ENCODE measurements at regions not wholly inside any gene's neighbourhood (a gene's known extent, or its start where the extent isn't known, plus 50 kb on each side); places are given as distances from the start of the nearest gene placed in this dataset.

DNA sequence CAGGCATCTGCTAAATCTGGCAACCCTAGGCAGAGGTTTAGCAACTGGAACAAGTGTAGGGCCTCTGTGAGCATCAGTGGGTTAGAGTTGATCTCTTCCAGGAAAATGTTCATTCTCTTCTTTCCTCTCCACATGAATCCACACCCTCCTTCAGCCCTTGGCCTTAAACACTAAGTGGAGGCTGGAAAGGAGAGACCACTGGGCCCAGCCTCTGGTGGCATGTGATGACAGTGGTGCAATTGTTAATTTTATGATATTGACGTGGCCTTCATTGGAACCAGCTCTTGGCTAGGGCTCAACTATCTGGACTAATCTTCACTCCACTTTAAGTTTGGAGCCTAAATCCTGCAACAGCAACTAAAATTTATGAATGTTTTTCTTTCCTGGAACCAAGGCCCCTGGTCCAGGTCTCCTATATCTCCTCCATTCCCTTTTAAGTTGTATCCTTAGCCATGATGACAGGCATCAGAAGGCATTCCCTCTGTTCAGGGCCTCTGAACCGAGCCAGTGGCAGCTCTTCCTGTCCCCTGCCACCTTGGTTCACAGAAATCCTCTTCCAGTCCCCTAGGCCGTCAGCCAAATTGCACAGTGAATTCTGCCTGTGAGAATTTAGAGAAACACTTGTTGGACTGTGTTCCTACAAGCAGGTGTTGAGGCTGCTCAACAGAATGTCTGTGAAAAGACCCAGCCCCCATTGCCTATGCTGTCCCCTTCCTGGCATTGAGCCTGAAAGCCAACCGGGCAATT is 132.2 kb downstream of the PSMG1 start:
- CTCF ChIA-PET: no interaction called here
- DNase-seq (ENCODE audit: low read depth, low spot score): no peak
- POLR2A ChIA-PET: no interaction called here
- Histone ChIP-seq H3K4me3 (ENCODE audit: low read depth in 2 of 2, low read length in 2 of 2) (no peak overlapping the region), H3K4me1 (ENCODE audit: control insufficient read depth, insufficient read depth, low read length) (no peaks in the 10 kb centered on the region), H3K27ac (ENCODE audit: low read length) (no peak overlapping the region), H3K36me3 (ENCODE audit: control insufficient read depth, insufficient read depth, low read length) (no peaks in the 10 kb centered on the region), H3K9me3 (ENCODE audit: control insufficient read depth, insufficient read depth, low read depth, low read length) (no peaks in the 10 kb centered on the region), H3K27me3 (ENCODE audit: control insufficient read depth, insufficient read depth, low read length) (no peaks in the 10 kb centered on the region)
- in situ Hi-C loops (cut with HindIII; ENCODE audit: low pct_unique_long_range_greater_than_20kb, low sequenced_read_pairs) (no loop called here), intact Hi-C loops (cut with micrococcal nuclease; ENCODE audit: unreplicated experiment) (no loop called here)
- BruUV-seq (replicated peaks): no TSS peak
- no peak for ATAC-seq
- TF ChIP-seq TCF7L2 (IDR thresholded peaks at IDR 0.05; ENCODE audit: low read depth, low read length) (no peak), SIN3A (IDR thresholded peaks at IDR 0.05; ENCODE audit: borderline replicate concordance, insufficient read depth, low read depth, low read length) (no peak), REST (IDR thresholded peaks at IDR 0.05; ENCODE audit: insufficient read depth in 1 of 2, low read depth in 2 of 2, low read length in 1 of 2) (no peak), POLR2AphosphoS5 (IDR thresholded peaks at IDR 0.05; ENCODE audit: low read depth, low read length) (no peak)
- TF ChIP-seq, protein P1, sequence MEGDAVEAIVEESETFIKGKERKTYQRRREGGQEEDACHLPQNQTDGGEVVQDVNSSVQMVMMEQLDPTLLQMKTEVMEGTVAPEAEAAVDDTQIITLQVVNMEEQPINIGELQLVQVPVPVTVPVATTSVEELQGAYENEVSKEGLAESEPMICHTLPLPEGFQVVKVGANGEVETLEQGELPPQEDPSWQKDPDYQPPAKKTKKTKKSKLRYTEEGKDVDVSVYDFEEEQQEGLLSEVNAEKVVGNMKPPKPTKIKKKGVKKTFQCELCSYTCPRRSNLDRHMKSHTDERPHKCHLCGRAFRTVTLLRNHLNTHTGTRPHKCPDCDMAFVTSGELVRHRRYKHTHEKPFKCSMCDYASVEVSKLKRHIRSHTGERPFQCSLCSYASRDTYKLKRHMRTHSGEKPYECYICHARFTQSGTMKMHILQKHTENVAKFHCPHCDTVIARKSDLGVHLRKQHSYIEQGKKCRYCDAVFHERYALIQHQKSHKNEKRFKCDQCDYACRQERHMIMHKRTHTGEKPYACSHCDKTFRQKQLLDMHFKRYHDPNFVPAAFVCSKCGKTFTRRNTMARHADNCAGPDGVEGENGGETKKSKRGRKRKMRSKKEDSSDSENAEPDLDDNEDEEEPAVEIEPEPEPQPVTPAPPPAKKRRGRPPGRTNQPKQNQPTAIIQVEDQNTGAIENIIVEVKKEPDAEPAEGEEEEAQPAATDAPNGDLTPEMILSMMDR (IDR thresholded peaks at IDR 0.05): no peak

GRCh38 chr21:39048574-39048973 is 134.7 kb downstream of the PSMG1 start:
- H3K4me1 ChIP-seq (ENCODE audit: control insufficient read depth, insufficient read depth, low read length): no peaks in the 10 kb centered on the region
- no TSS peak for BruUV-seq (replicated peaks)

More at GRCh38 chr21:39048574-39048973, 134.7 kb downstream of the PSMG1 start:
- Histone ChIP-seq H3K9me3 (ENCODE audit: control insufficient read depth, insufficient read depth, low read depth, low read length) (no peaks in the 10 kb centered on the region), H3K4me3 (ENCODE audit: low read depth in 2 of 2, low read length in 2 of 2) (no peak overlapping the region), H3K36me3 (ENCODE audit: control insufficient read depth, insufficient read depth, low read length) (no peaks in the 10 kb centered on the region), H3K27ac (ENCODE audit: low read length) (no peak overlapping the region), H3K27me3 (ENCODE audit: control insufficient read depth, insufficient read depth, low read length) (no peaks in the 10 kb centered on the region)
- ChIA-PET CTCF (no interaction called here), POLR2A (no interaction called here)
- no peak for DNase-seq (ENCODE audit: low read depth, low spot score)
- in situ Hi-C loops (cut with HindIII; ENCODE audit: low pct_unique_long_range_greater_than_20kb, low sequenced_read_pairs) (no loop called here), intact Hi-C loops (cut with micrococcal nuclease; ENCODE audit: unreplicated experiment) (no loop called here)
- ATAC-seq: no peak
- TF ChIP-seq SIN3A (IDR thresholded peaks at IDR 0.05; ENCODE audit: borderline replicate concordance, insufficient read depth, low read depth, low read length): no peak
- no peak for TF ChIP-seq TCF7L2 (IDR thresholded peaks at IDR 0.05; ENCODE audit: low read depth, low read length)
- TF ChIP-seq, protein P1 (IDR thresholded peaks at IDR 0.05): no peak
- TF ChIP-seq REST (IDR thresholded peaks at IDR 0.05; ENCODE audit: insufficient read depth in 1 of 2, low read depth in 2 of 2, low read length in 1 of 2): no peak
- TF ChIP-seq POLR2AphosphoS5 (IDR thresholded peaks at IDR 0.05; ENCODE audit: low read depth, low read length): no peak
